Amygdala (tissue), 56 donors: ENCODE measurements at regions not wholly inside any gene's neighbourhood (a gene's known extent, or its start where the extent isn't known, plus 50 kb on each side); places are given as distances from the start of the nearest gene placed in this dataset.

Experiments used
- DNase-seq, 56 donors: peaks; one replicate each; lab custom pipeline; 2025; lab: John Stamatoyannopoulos, UW

GRCh38 chr15:57821826-57822225 is 115.3 kb downstream of the POLR2M start:
- DNase-seq, result peak in 17 of 56 donors; percentile 1 to 50 (median 11)

DNA sequence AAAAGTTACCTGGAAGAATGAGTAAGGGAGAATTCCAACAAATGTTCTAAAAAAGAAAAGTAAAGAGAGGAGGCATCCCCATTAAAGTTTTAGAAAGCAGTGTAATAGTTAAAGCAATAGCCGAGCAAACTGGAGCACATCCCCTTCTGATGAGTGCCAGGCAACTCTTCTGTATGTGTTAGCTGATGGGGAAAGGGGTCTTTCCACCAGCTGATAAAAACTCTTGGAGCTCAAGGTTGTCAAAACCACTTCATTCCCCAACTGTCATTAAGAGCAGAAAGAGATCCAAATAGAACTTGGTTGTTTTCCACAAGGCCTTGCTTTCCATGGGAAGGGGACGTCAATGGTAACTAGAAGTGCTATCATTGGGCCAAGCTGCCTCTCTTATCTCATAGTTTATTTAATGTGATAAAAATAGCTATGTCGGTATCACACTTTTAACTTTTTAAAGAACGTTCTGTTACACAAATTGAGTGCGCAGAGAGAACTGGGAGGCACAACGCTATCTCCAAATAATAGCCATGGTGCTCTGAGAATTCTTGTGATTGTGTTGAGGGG is 116.9 kb downstream of the POLR2M start:
- DNase-seq, result no peak

GRCh38 chr15:57824186-57824585 is 117.7 kb downstream of the POLR2M start:
- DNase-seq, result no peak

DNA sequence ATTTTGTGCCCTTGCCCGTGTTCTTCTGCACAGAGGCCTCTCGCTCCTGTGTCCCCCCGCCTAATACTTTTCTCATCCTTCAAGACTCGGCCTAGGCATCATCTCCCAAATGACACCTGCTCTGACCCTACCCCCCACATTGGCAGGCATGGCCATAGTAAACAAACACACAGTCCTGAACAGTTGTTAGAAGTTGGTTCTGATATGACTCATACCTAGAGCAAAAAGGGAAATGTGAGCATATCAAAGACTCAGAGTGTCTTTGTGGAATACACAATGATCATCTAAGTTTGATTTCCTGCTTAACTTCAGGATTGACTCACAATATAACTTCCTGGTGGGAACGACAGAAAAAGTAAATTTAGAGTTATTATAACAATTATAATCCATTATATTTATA is 120.5 kb downstream of the POLR2M start:
- DNase-seq, result no peak

DNA sequence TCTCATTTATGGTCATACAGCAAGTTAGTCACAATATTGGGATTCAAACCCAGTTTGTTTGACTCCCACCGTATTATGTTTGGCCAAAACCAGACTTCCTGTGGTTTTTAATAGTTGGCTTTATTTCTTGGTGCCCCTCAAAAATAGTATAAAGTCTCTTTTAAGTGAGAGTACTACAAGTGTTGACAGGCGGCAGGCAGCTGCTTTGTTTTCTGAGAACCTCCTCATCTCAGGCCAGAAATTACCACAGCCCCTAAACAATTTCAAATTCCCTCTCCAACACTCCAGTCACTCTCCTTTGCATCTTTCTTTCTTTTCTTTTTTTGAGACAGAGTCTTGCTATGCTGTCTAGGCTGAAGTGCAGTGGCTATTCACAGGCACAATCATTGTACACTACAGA is 121.5 kb downstream of the POLR2M start:
- no peak for DNase-seq

GRCh38 chr15:57832183-57832582 is 125.7 kb downstream of the POLR2M start:
- no peak for DNase-seq

- no peak for DNase-seq
Observed at GRCh38 chr15:57835119-57835518, 128.6 kb downstream of the POLR2M start.

DNA sequence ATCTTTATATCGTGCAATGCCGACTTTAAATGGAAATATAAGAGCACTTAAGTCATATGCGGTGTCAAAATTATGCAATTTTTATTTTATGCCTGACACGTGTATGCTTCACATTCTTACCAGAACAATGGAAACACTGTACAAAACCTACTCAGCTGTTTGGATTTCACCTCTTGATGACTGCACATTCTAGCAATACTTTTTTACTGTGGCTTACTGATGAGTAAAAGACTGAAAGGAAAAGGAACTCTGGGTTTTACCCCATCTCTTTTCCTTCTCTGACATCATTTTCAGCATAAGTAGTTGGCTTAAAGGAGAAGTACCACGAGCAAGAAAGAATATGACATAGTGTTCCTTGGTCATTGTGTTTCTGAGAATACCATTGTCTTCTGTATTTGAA is 142.8 kb downstream of the POLR2M start:
- DNase-seq, result no peak

GRCh38 chr15:57854531-57854930 is 148.0 kb downstream of the POLR2M start:
- DNase-seq, result no peak

DNA sequence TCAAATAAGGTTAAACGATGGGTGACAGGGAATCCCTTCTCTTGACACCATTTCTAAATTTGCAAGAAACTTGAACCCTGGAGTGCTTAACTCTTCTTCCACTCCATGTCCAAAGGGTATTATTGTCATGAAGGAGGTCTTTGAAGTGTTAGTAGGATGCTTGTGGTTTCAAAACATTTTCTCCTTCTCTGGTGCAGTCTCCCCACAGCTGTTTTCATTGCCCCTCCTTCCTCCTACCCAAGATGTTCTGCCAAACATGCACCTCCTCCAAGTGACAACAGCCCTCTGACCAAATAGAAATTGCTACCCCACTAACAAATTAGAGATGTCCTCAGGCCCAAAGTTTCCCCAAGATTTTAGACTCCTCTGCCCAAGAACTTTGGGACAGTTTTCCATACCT is 151.4 kb downstream of the POLR2M start:
- DNase-seq, result no peak

DNA sequence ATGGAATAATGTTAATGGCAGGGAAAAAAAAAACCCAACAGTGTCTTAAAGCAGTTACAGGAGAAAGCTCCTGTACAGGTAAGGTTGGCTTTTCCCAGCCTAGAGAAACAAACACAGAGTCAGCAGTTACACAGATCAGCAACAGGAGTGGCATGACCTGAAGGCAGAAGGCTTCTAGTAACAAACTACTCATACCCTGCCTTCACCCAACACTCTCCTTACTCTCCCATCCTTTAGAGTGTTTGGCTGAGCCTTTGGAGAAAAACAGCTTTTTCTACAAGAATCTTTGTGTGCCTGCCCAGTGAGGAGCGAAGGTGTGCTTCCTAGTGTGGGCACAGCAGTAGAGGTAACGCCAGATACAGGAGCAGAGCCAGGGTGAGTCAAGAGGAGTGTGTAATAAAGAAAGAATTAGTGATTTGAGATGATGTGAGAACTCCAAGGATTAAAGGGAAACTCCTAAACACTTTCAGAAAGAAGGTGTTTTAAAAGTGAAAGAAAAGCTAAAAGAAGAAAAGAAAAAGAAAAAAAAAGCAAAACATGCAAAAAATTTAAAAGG is 152.7 kb downstream of the POLR2M start:
- DNase-seq, result no peak

DNA sequence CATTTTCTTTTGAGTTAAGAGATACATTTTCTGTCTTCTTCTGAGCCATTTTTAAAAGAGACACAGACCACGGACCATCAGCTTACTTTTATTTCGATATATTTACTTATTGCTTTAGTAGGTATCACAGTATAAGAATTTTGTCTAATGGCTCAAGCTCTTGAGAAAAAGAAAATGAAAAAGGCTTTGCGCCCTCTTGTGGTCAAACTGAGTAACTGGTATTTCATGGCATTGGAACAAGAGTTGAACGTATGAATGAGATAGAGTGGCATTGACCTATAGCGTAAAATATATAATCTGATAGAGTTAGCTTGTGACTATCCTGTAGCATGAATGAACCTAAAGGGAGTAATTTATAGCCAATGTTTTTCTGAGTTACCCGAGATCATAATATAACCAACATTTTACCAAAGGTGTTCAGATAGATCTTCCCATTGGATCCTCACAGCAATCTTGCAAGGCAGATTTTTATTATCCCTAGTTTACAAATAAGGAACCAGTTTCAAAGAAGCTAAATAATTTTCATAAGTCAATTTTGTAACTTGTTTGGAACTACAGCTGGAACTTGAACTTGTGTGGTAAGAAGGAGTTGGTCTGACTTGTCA is 154.6 kb downstream of the POLR2M start:
- DNase-seq, result peak in 5 of 56 donors; percentile 2 to 63 (median 9)

DNA sequence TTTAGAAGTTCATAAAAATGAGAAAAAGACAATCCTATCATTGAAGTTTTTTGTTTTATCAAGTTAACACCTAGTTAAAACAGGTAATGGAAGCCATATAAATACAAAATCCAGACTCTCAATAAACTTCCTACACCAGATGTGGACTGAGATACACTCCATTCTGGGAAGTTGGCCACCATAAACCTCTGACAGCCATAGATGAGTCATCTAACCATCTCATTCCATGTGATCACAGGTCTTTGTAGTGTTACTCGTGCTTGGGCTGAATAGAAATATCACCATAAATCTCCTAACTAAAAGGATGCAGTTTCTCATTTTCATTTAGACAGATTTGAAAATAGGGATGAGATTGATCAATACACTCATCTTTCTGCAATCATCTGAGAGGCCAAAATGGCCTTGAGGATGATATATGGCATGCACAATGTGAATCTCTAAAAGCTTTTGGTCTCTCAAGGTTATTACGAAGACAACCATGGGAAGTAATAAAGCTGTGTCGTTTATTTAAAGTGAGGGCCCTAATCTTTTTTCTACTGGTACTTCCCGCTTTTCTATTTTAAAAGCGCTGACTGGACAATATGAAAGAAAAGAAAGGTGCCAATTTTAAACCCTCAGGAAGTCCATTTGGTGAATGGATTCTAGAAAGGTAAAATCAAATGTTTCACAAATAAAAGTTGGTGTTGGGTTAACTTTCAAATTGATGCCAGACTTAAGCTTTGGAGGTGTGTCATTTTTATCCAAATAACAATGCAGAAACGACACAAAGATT is 155.5 kb downstream of the POLR2M start:
- no peak for DNase-seq

DNA sequence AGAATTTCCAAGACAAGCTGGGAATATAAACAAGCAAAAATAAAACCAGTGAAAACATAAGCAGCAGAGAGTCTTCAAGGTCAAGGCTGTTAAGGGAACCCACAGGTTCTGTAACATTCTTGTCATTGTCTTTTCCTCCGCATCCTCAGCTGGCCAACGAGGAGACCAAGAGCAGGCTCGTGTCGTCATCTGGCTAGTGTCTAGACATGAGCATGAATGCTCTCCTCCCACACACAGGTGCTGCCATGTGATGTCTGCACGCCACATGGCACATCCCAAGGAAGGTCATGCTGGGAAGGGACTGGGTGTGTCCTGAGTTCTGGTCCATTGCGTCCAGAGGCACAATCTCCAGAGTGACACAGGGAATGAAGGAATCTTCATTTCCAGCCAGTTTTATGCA is 156.2 kb downstream of the POLR2M start:
- no peak for DNase-seq

- no peak for DNase-seq
Observed at GRCh38 chr15:57865294-57865693, 158.8 kb downstream of the POLR2M start.

- peak in 4 of 56 donors; percentile 1 to 30 (median 13) for DNase-seq
Observed at GRCh38 chr15:57866149-57866736, 159.7 kb downstream of the POLR2M start.

DNA sequence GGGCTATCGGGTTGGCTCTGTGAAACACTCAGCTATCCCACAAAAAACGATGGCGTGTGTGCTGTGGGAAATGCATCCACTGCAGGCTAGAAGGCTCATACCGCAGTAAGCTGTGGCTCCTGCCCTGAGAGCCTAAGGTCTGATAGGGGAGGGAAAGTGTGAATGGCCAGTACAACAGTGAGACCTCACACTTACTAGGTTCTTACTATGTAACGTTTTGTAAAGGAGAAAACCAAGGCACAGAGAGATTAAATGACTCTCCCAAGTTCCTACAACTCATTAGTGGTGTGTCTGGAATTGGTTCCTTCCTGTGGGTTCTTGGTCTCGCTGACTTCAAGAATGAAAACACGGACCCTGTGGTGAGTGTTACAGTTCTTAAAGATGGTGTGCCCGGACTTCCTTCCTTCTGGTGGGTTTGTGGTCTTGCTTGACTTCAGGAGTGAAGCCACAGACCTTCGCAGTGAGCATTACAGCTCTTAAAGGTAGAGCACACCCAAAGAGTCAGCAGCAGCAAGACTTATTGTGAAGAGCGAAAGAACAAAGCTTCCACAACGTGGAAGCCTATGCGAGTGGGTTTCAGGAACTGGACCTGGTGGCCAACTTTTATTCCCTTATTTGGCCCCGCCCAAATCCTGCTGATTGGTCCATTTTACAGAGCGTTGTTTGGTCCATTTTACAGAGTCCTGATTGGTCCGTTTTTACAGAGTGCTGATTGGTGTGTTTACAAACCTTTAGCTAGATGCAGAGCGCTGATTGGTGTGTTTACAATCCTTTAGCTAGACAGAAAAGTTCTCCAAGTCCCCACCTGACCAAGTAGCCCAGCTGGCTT is 161.7 kb downstream of the POLR2M start:
- DNase-seq, result no peak

DNA sequence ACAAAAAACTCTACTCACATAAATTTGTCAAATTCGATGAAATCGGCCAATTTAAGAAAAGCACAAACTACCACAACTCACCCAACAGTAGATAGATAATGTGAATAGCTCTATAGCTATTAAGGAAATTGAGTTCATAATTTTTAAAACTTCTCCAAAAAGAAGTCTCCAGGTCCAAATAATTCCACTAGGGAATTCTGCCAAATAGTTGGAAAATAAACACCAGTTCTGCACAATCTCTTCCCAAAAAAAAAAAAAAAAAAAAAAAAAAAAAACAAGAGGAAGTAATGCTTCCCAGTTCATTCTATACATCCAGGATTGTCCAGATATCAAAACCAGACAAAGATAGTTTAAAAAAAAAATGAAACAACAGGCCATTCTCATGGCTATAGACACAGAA is 164.2 kb downstream of the POLR2M start:
- DNase-seq, result no peak

GRCh38 chr15:57872281-57873030 is 165.9 kb downstream of the POLR2M start:
- DNase-seq, result no peak
